Left lobe of liver (tissue), 2 donors: ENCODE measurements at regions not wholly inside any gene's neighbourhood (a gene's known extent, or its start where the extent isn't known, plus 50 kb on each side); places are given as distances from the start of the nearest gene placed in this dataset.

Source experiments
- ATAC-seq: fragments of 200-7000 bp; cut with Tn5 transposase; one replicate; pipeline ENCODE4 v1.9.1; 2020; ENCODE audit warnings: mild to moderate bottlenecking, moderate library complexity
- DNase-seq: peaks from one replicate; pipeline ENCODE4 v3.0.0-alpha.2; 2020; ENCODE audit warnings: low spot score
- donor health status: DM: no; HTN: no; CAD: no; lungs with moderate emphysema.
- donor health status: DM: no; HTN: yes; CAD: no.

- ATAC-seq, result no peak
- no peak for DNase-seq
These were observed 139.2 kb downstream of the LINC00632 start for GRCh38 chrX:140848800-140849199.

- ATAC-seq (no peak), DNase-seq (no peak)
These were observed 141.7 kb upstream of the SPANXB1 start for GRCh38 chrX:140860718-140861117.

GRCh38 chrX:140866446-140866845 is 135.9 kb upstream of the SPANXB1 start:
- DNase-seq, result no peak
- no peak for ATAC-seq

- ATAC-seq (peak; percentile 22), DNase-seq (no peak)
These were observed 89.8 kb upstream of the SPANXB1 start for GRCh38 chrX:140912606-140913005.

GRCh38 chrX:140913802-140914501 is 88.4 kb upstream of the SPANXB1 start:
- DNase-seq, result no peak
- peak; percentile 70 for ATAC-seq

DNA sequence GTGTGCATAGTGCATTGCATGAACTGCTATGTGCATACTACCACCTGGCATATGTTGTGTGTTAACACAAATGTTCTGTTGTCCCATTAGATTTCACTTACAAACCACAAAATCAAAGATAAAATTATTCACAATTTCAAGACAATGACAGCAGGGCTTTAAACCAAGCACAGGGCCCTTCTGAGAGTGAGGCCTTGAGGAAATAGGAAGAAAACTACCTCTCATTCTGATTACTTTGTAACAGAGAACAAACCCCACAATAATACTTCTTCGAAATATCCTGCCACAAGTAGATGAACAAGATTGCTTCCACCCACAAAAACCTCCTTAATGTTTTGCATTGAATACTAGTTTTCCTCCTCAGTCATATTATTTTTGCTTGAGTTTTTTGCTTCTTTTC is 85.5 kb upstream of the SPANXB1 start:
- no peak for ATAC-seq
- no peak for DNase-seq

DNA sequence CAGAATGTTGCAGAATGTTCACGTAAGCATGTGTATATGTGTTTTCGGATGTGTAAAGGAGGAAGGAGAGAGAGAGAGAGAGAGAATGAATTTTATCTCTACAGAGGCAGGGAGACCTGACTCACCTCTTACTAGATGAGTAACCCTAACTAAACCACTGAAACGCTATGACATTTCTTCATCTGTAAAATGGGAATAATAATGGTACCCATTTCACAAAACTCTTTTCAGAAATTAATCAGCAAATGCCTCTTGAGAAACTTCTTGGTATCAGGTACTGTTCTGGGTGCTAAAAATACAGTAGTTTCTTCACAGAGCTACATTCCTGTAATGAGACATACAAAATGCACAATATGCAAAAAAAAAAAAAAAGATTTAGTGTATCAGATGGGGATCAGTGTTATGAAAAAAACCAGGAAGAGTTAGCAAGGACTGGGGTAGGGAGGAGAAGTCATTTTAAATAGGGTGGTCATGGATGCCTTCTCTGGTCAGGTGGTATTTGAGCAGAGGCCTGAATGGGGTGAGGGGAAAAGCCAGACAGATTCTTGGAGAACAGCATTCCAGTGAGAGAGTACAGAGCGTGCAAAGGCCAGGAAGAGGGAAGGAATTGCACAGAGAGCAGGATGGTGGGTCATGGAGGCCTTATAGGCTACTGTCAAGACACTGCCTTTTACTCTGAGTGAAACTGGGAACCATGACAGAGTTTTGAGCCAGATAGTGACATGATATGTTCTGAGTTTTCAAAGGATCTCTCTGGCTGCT is 84.9 kb upstream of the SPANXB1 start:
- no peak for ATAC-seq
- DNase-seq, result no peak

DNA sequence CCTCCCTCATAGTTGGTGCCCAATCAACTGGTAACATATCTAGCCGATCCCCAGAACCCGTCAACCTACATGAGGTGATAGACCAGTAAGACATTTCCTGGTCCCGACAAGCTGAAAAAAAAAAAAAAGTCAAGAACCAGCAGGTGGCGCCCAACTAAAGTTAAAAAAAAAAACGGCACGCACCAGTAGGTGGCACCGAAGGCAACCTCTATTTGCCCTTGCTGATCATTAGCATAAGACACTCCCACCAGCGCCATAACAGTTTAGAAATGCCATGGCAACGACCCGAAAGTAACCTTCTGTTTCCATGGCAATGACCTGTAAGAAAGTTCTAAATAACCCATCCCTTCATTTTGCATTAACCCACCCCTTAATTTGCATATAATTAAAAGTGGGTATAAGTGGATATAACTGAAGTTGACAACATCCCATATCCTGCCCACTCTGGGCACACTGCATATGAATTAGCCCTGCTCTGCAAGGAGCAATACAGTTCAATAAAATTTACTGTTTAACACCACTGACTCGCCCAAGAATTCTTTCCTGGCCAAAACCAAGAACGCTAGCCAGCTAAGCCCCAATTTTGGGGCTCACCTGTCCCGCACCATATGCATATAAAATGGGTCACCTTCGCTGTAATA is 83.9 kb upstream of the SPANXB1 start:
- peak; percentile 91 for ATAC-seq
- DNase-seq, result peak; percentile 45

- DNase-seq (no peak), ATAC-seq (no peak)
These were observed 82.0 kb upstream of the SPANXB1 start for GRCh38 chrX:140920416-140920815.

- DNase-seq, result no peak
- ATAC-seq, result no peak
These were observed 79.3 kb upstream of the SPANXB1 start for GRCh38 chrX:140923118-140923517.

GRCh38 chrX:140928739-140929138 is 73.7 kb upstream of the SPANXB1 start:
- ATAC-seq, result no peak

GRCh38 chrX:140933016-140933415 is 69.4 kb upstream of the SPANXB1 start:
- ATAC-seq, result no peak
- no peak for DNase-seq

More at GRCh38 chrX:140928739-140929138, 73.7 kb upstream of the SPANXB1 start:
- no peak for DNase-seq

DNA sequence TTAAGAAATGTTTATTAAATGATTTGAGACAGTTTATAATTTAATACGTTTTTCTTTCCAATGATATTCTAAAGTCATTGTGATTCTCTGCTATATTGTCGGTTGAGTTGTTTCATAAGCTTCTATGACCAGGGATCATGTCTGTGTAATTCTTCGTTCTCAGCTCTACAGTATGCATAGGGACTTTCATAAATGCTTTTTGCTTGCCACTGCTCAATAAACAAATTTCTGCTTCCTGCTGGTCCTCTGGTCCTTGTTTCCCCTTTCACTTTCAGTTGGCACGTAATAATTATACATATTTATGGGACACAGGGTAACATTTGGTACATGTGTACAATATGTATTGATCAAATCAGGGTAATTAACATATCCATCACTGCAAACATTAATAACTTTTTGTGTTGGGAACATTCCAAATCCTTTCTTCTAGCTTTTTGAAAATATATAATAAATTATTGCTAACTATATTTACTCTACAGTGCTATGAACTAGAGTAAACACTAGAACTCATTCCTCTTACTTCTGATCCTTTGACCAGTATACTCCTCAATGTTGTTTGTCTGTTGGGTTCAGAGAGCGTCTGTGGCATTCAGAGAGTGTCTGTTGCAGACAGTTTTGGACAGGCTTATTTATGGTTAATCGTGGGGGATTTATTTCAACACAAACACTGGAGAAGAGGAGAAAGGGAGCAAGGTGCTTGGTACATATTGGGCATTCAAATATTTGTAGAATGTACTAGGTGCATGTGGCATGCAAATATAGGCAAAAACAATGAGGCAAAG is 68.3 kb upstream of the SPANXB1 start:
- DNase-seq (no peak), ATAC-seq (no peak)

GRCh38 chrX:140943513-140943912 is 58.9 kb upstream of the SPANXB1 start:
- ATAC-seq, result peak; percentile 48

GRCh38 chrX:140944710-140945109 is 57.7 kb upstream of the SPANXB1 start:
- ATAC-seq (peak; percentile 79), DNase-seq (no peak)

More at GRCh38 chrX:140943513-140943912, 58.9 kb upstream of the SPANXB1 start:
- no peak for DNase-seq

GRCh38 chrX:140948827-140949226 is 53.6 kb upstream of the SPANXB1 start:
- DNase-seq (no peak), ATAC-seq (peak; percentile 43)

- DNase-seq, result no peak
These were observed 53.2 kb upstream of the SPANXB1 start for GRCh38 chrX:140949233-140949632.

More at GRCh38 chrX:140949233-140949632, 53.2 kb upstream of the SPANXB1 start:
- no peak for ATAC-seq
